ENCODE measurements at regions not wholly inside any gene's neighbourhood (a gene's known extent, or its start where the extent isn't known, plus 50 kb on each side); places are given as distances from the start of the nearest gene placed in this dataset.
"Not testable (repeated sequence)": the region's sequence is repeated elsewhere in the genome, so short reads cannot be mapped to it uniquely, and the experiment has no call there.

DNA sequence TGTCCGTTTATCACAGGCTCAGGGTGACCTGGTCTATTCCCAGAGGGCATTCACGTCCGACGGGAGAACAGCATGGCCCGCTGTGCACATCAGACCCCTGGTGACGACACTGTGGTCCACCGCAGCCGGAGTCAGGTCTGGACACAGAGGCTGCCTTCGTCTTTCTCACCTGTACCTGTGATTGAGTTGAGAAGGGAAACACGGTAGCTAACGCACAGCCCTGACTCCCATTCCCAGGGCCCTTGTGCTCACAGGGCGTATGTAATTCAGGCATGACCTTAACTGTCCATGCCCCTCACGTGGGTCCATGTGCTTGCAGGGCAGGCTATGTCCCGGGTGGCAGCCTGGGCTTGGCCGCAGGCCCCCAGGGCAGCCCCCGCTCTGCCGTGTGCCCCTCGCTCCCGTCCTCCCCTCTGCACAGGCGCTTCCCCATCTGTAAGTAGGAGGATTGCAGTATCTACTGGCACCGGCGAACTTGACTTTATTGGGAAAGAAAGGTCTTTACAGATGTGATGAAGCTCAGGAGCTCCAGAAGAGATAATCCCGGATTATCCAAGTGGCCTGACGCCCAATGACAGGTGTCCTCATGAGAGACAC lies 221.3 kb upstream of the TCERG1L start:
- FAIRE-seq: no peak

DNA sequence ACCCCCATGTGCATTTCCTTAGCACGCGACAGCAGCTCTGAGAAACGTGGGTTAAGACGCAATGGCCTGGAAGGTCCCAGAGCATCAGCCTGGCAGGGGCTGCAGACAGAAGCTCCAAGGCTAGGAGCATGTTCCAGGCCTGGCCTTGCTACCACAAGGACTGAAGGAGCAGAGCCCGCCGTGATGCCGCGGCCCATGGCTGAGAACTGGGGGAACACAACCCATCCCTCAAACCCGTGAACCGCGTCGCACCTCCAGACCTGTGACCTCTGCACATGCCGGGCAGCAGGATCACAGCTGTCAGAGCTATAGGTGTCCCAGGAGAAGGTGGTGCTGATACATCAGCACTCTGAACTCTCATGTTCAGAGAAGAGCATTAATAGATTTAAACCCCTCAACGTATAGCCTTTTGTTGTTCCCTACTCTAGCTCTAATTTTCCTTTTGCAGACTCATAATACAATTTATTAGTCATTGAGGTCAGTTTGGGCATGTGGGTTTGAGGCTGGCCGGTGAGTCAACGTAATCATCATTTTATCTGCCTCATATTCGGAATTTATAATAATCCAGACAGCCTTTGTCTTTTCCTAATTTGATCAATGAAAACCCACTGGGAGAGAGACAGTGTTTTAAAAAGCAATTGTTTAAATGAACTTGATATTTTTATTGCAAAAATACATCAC lies 222.5 kb upstream of the TCERG1L start:
- no peak for FAIRE-seq

DNA sequence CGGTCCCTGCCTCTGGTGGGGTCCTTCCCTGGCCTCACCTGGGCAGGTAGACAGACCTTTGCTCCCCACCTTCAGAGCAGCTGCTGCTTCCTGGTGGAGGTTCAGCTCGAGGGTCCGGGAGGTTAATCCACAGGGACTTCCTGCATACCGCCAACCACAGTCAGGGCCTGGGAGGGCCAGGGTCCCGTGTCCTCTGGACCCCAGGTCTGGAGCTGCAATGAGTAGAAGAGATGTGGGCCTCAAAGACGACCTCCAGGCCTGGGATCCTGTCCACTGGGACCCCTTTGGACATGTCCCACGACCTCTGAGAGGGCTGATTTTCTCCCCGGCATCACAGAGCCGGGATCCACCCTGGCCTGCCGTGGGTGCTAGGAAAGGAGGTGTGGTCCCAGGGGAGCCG lies 223.3 kb upstream of the TCERG1L start:
- no peak for FAIRE-seq

DNA sequence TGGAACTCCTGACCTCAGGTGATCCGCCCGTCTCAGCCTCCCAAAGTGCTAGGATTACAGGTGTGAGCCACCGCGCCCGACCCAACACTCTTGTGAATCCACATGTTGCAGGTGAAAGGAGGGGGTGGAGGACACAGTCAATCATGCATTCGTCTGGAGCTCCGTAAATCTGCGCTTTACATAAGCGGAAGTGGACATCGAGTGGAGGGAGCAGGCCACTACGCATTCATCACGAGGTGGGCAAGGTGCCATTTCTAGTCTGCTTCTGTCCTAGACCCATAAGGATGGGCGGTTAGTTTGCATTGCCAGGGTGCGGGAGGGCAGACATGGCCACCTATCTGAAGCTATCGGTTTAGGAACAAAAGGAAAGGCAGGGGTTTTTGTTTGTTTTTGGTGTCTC lies 225.2 kb upstream of the TCERG1L start:
- FAIRE-seq: no peak

DNA sequence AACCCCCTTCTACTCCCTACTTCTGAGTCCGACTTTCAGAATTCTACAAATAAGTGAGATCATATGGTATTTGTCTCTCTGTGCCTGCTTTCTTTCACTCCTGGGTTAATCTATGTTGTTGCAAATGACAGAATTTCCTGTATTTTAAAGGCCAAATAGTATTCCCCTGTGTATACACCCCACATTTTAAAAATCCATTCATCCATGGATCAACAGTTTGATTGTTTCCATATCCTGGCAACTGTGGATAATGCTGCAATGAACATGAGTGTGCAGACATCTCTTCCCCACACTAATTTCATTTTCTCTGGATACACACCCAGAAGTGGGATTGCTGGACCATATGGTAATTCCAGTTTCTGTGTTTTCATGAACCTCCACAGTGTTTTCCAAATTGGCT lies 225.8 kb upstream of the TCERG1L start:
- no peak for FAIRE-seq

DNA sequence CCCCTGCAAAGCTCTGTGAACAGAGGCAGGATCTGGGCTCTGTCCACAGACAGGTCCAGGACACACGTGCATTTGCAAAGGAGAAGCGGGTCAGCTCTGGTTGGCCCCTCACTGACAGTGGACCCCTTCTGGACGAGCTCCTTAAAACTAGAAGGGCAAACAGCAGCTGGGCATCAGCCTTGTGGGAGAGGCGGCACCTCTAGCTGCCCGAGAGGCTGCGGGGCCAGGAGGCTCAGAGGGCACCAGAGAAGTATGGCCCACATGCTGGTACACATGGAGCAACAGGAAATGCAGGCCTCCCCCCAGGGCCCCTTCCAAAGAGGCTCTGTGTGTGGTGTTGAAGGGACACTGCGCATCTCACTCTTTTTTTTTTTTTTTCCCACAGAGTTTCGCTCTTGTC lies 233.0 kb upstream of the TCERG1L start:
- no peak for FAIRE-seq

DNA sequence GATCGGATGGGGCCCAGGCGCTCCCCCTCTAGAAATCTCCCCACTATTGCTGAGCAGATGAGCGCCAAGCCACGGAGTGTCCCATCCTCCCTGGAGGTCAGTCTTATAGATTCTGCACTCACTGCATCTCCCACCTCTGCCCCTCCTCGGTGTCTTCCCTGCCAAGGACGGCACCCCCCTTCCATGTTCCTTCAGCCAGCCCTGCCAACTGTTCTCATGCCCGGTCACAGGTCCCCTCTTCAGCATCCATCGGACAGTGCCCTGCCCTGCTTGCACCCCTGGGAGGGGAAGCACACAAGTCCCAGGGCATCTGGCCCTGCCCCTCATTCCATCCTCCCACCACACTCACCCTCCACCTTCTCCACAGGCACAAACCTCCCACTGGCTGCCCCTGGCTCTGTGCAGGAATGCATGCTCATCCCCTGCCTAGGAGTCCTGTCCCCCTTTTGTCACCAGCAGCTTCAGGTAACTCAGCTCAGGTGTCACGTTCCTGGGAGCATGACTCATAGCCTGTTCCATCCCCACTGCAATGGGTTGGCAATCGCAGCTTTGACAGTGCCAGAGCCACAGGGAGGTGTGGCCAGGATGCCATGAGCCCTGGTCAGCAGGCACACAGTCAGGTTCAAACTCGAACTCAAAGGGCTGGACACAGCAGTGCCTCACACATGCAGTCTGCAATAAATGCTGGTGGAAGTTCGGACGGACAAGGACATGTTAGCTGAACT lies 234.7 kb upstream of the TCERG1L start:
- no peak for FAIRE-seq

DNA sequence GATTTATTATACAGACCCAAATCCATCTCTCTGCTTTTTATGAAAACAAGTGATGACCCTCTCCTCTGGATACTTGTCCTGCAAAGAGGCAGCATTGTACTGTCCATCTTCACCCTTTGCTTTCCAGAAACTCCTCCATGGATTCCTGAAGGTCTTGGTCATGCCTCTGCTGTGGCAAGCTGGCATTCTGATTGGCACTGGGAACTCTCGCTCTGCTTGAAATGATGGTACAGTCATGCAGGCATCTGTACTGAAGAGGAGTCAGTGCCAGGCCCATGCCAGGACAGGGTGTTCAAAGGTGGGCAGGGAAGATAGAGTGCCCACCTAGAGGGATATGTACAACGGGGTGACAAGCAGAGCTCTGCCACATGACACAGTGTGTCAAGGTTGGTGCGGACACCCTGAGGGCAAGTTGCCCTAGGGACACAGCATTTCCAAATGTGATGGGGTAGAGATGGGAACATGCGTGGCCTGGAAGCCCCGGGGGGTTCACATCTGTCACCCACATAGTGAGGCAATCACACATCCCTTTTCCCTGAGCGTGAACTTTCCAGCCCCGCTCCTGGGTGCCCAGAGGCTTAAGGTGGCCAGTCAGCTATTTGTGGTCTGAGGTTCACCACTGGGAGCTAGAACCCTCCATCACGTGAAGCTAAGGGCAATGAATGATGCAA lies 235.7 kb upstream of the TCERG1L start:
- FAIRE-seq: no peak

DNA sequence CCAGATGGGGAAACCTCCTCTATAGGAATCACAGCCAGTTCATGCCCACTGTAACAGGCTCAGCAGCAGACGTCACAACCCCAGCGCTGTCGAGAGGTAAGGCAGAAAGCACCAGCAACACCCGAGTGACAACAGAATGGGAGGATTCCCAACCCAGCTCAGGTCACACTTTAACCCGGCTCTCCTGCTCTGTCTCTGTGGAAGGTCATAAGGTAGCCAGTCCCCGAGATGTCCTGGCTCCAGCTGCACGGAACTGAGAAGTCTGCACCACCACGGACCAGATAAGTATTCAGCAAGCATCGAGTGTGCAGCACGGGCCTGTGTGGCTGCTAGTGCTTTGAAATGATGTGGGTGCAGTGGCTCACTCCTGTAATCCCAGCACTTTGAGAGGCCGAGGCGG lies 236.7 kb upstream of the TCERG1L start:
- FAIRE-seq: no peak

DNA sequence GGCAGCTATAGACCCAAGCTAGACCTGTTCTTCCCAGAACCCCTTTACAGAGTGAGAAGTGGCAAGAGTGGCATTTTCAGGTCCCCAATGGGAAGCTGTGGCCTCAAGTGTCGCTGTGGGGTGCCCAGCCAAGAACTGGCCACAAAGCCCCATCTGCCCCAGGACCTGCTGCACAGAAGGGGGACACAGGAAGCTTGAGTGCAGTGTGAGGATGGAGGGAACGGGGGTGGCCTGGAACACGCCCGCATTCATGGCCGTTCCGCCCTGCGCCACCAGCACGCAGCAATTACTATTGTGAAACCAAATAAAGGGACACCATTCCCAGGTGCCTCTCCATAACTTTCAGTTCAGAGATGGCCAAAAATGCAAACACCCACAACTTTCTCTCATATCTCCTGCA lies 237.6 kb upstream of the TCERG1L start:
- FAIRE-seq: no peak

DNA sequence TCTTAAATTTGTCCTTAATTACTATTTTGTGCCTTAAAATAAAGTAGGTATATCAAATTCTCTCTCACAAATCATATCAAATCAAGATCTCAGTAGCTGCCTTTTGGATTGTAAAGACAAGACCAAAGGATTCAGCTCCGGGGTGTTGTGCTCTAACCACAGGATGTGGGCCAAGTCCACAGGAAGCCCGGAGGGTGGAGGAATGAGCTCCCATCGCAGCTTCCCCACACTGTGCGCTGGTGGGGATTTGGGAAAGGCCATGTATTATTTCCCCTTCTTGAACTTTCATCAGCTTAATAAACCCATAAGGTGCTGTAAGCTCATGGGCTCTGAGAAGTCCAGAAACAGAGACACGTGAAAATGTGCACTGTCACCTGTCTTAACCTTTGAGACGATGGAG lies 241.6 kb upstream of the TCERG1L start:
- no peak for FAIRE-seq

DNA sequence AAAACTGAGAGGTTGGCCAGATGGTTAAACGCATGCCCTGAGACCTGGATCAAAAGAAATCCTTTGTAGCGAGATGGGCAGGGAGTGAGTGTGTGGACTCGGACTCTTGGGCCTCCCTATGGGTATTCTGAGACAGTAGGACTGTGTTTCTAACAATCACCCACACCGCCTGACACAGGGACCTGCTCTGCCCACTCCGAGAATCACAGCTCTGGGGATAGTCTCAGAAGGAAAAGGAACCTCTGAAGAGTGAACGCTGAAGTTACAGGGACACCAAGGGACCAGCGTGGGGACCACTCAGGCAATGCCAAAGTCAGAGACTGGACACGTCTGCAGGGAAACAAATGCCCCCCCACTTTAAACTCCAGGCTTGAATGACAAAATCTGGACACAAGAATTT lies 242.1 kb upstream of the TCERG1L start:
- FAIRE-seq: no peak

DNA sequence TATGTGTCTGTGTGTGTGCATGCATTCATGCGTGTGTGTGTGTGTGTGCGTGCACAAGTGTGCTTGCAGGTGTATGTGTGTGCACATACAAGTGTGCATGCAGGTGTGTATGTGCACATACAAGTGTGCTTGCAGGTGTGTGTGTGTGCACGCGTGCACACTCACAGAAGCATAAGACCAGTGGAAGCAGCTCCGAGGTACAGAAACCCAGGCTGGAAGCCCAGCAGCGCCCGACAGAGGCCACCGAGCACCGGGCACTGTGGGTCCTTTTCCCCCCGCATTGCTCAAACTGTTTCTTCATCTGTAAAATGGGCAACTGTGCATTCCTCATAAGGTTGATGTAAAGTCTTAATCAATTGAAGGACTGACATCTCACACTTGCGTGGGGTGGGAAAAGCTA lies 243.3 kb upstream of the TCERG1L start:
- no peak for FAIRE-seq

DNA sequence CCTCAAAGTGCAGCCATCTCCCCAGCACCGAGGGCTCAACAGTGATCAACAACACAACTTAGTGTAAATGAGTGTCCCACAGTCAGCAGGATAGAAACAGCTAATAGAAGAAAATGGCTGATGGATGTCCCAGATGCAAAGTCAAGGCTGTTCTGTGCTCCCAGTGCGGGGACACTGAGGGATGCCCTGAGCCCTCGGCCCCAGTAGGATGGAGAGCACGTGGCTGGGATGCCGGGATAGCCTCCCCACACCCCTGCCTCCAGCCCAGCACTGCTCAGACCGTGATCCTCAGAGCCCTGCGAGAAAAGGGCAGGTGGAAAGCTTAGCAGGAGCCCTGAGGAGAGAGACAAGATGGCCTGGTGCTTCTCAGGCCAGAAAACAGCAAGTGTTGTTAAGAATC lies 243.9 kb upstream of the TCERG1L start:
- FAIRE-seq: no peak

DNA sequence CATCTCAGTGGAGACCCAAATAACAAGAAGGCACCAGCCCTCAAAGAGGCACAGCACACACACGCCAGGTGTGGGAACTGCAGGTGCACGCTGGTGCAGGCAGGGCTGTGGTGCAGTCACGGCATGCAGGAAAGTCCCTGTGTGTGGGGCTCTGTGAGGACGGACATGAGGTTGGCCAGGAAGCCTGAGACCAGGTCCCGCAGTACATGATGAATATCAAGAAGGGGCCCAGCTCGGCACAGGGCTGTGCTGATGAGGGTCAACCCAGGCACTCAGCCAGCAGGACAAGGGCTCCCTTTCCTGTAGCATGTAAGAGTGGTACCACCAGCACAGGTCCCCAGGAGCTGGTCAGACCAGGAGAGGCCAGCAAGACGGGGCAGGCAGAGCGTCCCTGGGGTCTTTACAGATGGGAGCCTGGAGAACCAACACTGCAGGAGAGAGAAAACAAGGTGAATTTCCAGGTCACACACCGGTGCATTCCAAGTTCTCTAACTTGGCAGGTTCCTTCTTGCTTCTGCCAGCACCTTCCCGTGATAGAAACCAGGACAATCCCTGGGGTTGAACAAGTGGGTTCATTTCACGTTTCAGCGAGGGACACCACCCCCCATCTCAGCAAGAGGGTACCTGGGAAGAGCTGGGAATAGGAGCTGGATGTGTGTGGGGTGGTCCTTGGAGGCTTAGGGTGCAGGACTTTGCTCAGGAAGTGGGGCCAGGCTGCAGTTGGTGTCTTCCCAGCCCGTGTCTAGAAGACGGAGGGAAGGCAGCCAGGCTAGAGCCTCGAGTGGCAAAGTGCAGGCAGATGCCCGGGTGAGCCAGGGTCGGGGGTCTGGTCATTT lies 244.8 kb upstream of the TCERG1L start:
- no peak for FAIRE-seq

DNA sequence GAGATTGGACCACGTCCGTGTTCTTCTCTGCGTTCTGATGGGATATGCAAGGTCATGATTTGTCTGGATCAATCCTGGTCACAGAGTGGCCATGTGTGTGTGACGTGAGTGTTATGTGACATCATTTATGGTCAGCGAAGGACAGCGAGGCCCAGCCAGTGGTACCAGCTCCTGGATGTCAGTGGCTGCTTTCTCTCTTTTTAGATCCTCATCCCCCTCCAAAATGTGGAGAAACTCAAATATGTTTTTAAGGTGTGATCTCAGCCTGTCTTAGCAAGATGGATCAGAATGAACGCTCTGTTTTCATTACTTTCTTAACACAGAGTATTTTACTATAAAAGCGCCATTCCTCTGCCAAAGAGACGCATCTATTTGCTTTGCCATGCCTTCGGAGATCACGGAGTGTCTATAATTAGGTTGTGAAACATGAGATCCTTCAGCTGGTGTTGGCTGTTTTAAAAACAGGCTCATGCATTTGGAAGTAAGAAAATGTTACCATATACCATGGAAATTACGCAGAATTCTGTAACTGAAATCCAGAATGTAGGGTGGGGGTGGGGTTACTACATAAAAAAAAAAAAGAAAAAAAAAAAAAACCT lies 245.5 kb upstream of the TCERG1L start:
- no peak for FAIRE-seq

DNA sequence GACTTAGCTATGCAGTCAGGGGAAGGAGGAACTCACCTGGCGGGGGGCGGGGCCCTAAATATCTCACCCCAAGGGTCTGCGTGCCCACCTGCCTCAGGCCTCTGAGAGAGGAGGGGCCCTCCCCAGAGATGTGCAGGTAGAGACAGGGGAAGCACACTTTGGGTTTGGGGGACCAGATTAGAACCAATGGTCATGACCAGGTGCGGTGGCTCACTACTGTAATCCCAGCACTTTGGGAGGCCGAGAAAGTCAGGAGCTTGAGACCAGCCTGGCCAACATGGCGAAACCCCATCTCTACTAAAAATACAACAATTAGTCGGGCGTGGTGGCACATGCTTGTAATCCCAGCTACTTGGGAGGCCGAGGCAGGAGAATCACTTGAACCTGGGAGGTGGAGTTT lies 246.4 kb upstream of the TCERG1L start:
- not testable (repeated sequence) for FAIRE-seq

DNA sequence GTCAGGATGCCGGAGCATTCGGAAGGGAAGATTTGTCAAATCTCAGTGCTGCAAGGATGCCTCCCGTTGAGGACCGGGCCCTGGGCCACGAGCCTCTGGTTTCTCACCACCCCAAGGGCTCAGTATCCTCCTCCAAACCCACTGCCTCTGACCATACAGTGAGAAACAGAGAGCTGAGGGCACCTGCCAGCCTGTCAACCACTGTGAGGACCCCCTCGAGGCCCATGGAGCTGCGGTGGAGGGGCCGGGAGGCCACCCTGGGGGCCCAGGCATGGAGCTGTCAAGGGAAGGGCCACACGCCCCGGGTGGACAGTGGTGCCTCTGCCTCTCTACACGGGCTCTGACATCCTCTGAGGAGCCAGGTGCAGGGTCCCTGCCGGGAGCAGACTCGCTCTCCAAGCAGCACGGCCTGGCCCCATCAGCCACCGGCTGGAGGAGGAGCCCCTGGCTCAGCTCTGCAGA lies 248.0 kb upstream of the TCERG1L start:
- FAIRE-seq: no peak

DNA sequence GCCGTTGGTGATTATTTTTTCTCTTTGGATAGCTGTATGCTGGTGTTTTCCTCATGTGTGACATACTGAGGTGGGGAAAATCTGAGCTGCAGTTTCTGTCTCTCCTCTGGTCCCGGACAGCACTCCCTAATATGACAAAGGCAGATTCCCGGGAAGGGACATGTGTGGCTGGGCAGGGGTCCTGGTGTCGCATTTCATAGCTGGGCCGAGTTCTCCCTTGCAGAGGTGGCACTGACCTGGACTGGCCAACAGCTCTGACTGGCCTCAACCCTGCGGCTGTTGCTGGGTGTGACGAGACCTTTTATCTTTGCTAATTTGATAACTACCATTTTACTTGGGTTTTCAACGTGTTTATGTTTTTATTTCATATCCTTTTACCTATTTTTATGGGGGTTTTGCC lies 248.6 kb upstream of the TCERG1L start:
- FAIRE-seq: no peak

DNA sequence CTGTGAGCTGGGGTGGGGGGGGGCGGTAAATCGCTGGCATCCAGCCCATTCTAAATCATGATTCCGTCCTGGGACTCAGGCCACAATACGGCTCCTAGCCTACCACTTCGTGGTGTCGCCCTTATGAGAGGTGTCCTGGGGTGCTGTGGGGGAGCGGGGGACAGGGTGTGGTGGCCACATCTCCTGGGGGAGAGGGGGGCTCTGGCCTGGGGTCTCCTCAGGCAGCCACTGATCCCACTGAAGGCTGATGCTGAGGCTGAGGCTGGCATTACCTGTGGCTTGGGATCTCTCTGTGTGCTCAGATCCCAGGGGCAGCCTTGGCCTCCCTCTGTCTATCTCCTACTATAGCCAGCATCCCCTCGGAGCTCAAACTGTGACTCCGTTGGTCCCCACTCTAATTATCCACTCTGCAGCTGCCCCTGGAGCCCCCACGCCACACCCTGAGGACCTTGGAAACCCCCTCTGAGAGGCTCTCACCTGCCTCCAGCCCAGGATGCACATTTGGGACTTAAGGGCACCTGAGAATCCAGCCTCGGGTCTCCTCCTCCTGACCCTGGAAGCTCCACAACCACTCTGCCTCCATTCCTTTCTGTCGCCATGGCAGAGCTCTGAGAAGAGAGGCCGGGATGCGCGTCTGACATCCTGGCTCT lies 249.3 kb upstream of the TCERG1L start:
- FAIRE-seq: no peak

DNA sequence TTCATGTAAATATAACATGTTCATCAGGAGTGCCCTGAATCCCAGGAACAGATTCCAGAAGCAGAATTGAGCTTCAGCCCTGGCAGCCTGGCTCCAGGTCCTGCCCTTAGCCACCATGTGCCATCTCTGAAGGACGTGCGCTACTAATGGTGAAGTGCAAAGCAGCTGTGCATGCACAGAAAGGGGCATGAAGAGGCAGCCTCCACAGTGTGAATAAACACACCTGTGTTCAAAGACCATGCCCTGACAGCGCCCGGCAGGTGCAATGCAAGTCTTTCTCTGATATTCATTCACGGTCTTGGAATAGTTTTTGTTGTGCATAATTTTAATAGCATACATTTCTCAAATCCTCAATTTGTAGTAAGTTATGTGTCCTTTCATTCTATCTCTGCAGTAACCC lies 250.4 kb upstream of the TCERG1L start:
- FAIRE-seq: no peak

DNA sequence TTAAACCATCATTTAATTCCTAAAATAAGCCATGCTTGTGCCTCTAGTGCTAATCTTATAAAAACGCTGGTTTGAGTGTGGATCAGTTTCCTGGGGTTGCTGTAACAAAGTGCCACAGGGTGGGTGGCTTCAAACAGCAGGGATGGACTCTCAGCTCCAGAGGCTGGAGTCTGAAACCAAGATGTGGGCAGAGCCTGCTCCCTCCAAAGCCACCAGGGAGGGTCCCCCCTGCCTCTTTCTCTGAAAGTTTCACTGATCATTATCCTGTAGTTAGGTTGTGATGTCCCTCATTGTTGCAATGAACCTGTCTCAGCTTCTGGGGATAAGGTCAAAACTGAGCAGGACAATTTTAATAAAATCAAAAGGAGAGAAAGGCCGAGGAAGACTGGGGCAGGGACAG lies 251.9 kb upstream of the TCERG1L start:
- no peak for FAIRE-seq

Measured in colon (tissue), 2 donors.